Left forelimb (tissue), 1 donor: ENCODE measurements at regions not wholly inside any gene's neighbourhood (a gene's known extent, or its start where the extent isn't known, plus 50 kb on each side); places are given as distances from the start of the nearest gene placed in this dataset.
"Not testable (repeated sequence)": the region's sequence is repeated elsewhere in the genome, so short reads cannot be mapped to it uniquely, and the experiment has no call there.

Source experiments
- DNase-seq: peaks from one replicate; pipeline ENCODE4 v3.0.0-alpha.2; 2018; ENCODE audit warnings: low spot score

DNA sequence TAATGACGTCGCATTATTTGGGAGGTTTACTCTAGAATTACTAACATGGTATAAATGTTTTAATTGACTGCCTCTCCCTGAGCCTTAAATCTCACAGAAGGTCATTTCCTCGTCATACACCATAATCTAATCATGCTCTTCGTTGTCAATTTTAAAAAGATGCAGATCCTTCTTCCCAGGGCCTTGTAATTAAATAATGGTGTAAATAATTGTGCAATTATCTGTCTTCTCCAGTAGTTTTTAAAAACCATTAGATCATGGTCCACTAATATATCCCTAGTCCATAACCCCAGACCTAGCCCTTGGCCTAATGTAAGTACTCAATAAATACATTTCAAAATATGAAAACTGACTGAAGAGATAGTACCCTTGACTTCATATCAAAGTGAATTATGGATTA lies 181.5 kb upstream of the GNAI1 start:
- no peak for DNase-seq

DNA sequence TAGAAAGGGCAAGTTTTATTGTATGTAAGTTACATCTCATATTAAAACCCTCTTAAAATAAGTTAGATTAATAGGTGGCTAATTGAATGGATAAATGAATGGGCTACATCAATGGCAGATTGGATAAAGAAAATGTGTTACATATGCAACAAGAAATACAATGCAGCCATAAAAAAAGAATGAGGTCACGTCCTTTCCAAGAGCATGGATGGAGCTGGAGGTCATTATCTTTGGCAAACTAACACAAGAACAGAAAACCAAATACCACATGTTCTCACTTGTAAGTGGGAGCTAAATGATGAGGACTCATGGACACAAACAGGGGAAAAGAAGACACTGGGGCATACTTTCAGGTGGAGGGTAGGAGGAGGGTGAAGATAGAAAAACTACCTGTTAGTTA lies 182.2 kb upstream of the GNAI1 start:
- DNase-seq: no peak

DNA sequence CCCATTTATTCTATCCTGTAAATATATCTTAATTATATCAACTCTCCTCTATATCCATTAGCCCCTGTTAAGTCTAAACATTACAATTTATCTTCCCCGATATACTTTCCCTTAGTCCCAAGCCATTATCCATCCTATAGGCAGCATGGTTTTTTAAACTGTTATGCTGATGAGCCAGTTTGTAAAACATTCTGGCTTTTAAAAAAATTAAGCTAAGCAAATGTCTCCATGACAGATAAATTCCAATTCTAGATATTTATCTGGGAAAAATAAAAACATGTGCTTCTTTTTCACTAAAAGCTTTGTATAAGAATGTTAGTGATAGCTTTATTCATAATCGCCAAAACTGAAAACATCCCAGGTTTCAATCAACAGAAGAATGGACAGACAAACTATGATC lies 183.2 kb upstream of the GNAI1 start:
- DNase-seq: no peak

DNA sequence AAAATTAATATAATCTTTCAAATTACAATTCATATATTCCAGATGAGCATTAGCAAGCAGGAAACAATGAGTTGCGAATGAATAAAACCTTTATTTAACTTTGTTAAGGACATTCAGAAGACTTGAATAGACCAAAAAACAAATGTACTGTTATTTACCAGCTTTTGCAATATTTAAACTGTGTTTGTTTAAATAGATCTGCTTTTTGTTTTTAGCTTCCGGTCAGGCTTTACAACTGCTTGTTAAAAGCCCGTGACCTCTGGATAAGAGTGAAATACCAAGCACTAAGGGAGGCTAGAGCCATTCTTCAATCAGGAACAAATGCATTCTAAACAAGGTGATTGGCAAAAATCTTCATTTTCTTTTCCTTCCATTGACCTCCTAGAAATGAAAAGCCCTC lies 184.9 kb upstream of the GNAI1 start:
- DNase-seq: no peak

DNA sequence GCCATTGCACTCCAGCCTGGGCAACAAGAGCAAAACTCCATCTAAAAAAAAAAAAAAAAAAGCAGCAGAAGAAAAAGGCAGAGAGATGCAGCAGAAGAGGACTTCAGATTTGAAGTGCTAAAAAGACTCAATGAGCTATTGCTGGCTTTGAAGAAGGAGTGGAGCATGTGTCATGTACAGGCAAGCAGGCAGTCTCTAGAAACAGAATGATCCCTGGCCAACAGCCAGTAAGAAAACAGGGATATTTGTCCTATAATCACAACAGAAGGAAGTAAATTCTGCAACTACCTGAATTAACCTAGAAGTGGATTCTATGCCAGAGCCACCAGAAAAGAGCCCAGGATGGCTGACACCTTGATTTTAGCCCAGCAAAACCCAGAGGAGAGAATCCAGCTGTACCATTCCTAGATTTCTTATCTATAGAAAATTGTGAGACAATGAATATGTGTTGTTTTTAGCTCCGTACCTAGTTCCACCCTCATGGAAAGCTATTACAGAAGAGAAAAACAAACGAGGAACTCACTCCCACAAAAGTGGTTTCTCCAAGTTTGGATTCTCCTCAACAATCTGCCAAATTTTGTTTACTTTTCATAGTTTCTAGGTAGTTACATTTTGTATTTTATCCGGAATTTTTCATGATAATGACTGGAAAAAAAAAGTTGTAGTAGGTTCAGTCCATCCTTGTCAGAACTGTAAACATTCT lies 198.2 kb upstream of the GNAI1 start:
- DNase-seq: no peak

DNA sequence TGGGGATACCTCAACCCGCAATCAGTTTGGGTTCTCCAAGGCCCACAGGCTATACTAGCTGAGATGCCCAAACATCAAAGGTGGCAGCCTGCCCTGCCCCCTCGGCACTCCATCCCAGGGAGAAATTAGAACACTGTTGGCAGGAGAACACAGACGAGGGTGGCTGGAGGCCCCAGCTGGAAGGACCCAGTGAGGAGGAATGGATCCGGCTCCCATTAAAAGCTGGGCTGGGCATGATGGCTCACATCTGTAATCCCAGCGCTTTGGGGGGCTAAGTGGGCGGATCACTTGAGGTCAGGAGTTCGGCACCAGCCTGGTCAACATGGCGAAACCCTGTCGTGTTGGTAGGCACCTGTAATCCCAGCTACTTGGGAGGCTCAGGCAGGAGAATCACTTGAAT lies 199.9 kb upstream of the GNAI1 start:
- DNase-seq: no peak

DNA sequence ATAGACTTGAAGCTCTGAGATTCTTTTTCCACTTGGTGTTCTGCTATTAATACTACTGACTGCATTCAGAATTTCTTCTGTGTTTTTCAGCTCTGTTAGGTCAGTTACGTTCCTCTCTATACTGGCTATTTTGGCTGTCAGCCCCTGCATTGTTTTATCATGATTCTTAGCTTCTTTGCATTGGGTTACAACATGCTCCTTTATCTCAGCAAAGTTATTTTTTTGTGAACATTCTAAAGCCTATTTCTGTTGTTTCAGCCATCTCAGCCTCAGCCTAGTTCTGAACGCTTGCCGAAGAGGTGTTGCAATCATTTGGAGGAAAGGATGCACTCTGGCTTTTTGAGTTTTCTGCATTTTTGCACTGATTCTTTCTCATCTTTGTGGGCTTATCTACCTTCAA lies 201.5 kb upstream of the GNAI1 start:
- DNase-seq: no peak

DNA sequence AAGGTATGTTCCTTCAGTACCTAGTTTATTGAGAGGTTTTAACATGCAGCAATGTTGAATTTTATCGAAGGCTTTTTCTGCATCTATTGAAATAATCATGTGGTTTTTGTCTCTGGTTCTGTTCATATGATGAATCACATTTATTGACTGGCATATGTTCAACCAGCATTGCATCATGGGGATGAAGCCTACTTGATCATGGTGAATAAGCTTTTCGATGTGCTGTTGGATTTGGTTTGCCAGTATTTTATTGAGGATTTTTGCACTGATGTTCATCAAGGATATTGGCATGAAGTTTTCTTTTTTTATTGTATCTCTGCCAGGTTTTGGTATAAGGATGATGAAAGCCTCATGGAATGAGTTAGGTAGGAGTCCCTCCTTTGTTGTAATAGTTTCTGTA lies 204.0 kb upstream of the GNAI1 start:
- no peak for DNase-seq

DNA sequence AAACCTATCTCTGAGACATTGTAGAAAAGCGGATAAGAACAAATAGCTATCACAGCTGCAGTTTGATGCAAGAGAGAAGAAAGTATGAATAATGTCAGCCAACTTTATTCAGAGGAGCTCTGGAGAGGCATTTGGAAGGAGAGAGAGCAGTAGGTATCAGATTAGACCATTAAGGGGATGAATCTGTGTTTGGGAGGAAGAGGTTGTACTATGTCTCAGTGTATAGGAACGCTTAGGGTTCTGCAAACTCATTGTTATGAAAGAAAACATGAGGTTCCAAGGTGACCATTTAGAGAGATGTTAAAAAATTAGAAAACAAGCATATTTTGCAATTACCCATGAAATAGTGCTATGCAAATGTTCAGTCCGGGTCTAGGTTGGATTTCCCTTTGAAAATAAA lies 207.5 kb upstream of the GNAI1 start:
- DNase-seq: no peak

DNA sequence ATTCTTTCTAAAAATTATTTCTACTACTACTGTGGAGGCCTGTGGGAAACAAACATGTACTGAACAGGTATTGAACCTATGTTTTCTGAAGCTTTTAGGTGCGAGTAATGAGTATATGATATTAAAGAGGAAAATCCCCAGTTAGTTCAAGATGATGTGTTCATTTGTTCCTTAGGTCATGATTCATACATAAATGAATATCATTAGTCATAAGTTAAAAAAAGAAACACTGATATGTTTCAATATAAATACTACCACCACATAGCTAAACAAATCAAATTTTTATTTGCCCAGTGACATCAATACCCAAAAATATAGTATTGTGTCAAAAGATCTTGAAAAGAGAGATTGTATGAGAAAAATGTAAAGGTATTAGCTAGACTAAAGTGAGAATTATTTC lies 210.7 kb upstream of the GNAI1 start:
- DNase-seq: no peak

DNA sequence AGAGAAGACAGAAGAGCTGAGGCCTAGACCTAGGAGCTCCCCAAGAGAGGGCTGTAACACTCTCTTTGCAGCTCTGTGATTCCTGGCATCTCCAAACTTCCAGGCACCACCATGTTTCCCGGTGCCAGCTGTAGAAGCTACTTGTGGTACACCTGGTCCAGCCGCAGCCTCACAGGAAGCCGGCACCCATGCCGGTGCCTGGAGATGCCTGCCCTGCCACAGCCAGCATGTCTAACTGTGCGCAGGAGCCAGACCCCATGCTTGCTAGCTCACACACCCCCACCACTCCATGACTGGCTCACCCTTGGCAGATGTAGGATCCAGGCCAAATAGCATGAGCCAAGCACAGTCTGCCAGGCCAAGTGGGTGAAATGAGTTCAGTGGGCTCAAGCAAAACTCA lies 211.7 kb upstream of the GNAI1 start:
- no peak for DNase-seq

DNA sequence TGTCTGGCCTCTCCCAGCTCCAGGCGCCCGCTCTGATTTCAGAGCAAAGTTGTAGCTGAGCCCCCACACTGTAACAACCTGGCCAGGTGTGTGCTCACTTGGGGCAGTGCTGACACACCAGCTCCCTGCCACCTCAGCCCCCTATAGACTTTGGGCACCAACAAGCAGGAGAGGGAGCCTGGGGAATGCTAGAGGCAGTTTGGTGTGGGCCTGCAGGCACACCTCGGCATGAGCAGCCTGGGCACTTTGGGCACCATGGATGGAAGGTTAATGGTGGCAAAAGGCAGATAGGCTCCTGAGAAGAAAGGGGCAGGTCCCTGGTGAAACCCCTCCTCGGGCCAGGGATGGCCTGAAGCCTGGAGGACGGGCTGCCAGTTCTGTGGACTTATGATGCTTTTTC lies 212.7 kb upstream of the GNAI1 start:
- no peak for DNase-seq

DNA sequence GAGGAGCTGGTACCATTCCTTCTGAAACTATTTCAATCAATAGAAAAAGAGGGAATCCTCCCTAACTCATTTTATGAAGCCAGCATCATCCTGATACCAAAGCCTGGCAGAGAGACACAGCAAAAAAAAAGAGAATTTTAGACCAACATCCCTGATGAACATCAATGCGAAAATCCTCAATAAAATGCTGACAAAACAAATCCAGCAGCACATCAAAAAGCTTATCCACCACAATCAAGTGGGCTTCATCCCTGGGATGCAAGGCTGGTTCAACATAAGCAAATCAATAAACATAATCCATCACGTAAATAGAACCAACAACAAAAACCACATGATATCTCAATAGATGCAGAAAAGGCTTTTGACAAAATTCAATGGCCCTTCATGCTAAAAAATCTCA lies 216.0 kb upstream of the GNAI1 start:
- not testable (repeated sequence) for DNase-seq

DNA sequence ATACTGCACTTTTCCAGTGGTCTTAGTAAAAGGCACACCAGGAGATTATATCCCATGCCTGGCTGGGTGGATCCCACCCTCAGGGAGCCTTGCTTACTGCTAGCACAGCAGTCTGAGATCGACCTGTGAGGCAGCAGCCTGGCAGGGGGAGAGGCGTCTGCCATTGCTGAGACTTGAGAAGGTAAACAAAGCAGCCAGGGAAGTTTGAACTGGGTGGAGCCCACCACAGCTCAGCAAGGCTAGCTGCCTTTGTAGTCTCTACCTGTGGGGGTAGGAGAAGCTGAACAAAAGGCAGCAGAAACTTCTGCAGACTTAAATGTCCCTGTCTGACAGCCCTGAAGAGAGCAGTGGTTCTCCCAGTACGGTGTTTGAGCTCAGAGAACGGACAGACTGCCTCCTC lies 219.3 kb upstream of the GNAI1 start:
- not testable (repeated sequence) for DNase-seq

DNA sequence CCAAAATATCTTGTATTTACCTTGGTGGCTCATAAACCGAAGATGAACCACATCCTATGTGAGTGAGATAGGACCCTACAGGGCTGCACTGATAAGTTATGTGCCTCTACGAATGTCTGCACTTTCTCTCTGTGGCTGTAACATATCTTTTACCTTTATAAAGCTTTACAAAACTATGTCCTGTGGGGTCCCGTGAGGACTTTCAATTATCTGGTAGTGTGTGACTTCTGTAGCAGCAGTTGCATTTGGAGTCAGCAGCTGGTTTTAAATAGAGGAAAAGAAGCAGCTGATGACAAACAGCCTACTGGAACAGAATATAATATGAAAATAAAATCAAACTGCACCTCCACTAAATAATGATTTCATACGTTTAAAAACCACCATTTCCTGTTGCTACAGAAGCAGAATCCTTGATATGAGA lies 222.4 kb upstream of the GNAI1 start:
- DNase-seq: no peak

DNA sequence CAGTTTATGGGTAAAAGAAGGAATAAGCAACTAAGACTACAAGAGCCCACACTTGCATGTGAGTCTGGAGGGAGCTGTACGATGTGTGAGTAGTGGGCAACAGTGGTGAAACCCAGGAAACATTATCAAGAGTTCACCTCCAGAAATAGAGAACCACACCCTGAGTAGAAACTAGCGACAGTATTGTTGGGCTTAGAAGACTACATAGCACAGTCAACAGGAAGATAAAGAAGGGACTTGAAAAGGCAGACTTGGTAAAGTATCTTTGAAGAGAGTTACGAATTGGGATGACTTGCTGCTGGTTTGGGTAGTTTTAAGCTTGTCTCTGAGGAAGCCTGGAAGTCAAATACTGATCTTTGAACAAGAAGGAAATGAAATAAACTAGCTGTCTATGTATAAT lies 223.2 kb upstream of the GNAI1 start:
- no peak for DNase-seq

DNA sequence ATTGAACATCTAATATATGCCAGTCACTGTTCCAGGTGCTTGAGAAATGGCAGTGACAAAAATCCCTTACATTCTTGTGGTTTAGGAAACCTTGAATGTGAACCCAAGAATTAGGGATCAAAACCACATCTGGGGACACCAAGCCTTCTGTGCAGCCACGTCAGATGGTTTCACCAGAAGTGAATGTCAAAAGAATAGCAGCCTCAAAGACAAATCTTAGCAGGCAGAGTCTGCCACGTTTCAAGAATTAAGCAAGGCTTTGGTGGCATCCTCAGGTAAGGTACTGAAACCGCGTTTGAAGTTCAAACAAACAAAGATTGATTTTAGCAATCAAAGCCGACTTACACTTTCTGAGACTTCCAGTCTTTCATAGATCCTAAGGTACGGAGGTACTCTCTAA lies 225.5 kb upstream of the GNAI1 start:
- DNase-seq: no peak

DNA sequence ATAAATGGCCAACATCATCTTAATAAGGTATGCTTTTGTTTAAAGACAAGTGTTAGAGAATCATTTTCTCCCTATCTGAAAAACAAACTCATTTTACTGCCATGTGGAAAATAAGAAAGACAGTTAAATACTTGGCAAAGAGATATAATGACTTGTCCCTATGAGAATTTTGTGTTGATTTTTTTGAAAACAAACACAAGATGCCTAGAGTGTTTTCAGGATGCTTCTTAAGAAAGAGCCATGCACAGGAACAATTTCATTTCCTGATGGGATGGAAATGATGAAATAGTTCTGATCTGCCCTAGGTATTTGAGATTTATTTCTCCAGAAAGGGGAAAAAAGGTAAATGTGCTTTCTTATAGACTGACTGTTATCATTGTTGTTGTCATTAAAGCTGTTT lies 237.5 kb upstream of the GNAI1 start:
- DNase-seq: no peak

DNA sequence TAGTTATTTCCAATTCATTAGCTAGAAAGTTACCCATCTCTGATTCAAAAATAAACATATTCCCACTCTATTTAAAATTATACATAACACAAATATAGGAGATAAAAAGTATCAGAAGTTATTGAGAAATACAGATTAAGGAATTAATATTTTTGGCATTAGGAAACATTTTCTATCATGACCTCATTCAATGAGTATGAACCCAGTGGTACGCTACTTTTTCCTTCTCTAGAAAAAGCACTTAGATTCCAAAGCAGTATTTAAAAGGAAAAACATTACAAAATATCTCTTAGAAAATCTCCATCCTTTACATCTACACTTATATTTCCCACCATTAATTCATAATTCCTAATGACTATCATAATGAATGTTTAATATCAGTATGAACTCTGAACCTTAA lies 240.6 kb upstream of the GNAI1 start:
- DNase-seq: no peak

DNA sequence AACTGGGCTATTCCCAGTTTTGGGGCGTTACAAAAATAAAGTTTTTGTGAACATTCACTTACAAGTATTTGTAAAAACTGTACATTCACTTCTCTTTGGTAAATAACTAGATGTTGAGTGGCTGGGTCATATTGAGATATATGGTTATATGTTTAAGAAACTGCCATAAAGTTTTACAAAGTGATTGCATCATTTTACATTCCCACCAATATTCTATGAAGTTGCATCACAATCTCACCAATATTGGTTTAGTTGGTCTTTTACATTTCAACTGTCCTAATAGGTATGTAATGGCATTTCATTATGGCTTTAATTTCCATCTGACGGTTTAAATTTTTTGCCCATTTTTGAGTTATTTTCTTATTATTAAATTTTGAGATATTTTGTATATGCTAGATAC lies 251.7 kb upstream of the GNAI1 start:
- DNase-seq: no peak

DNA sequence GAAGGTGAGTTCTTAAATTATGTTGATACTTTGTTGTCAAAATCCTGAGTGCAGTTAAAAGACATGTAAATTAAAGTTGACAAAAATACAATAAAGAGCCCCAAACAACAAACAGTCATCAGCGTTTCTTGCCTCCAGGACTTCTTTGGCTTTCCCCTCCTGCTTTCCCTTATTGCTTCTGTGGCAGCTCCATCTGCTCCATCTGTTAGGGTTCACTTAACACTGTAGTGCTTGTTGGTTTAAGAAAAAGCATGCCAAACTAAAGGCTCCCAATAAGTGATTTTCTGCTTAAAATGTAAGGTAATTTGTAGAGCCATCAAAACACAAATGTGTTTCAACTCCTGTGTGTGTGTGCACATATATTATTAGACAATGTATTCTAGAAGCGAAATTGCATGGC lies 254.3 kb upstream of the GNAI1 start:
- DNase-seq: no peak

DNA sequence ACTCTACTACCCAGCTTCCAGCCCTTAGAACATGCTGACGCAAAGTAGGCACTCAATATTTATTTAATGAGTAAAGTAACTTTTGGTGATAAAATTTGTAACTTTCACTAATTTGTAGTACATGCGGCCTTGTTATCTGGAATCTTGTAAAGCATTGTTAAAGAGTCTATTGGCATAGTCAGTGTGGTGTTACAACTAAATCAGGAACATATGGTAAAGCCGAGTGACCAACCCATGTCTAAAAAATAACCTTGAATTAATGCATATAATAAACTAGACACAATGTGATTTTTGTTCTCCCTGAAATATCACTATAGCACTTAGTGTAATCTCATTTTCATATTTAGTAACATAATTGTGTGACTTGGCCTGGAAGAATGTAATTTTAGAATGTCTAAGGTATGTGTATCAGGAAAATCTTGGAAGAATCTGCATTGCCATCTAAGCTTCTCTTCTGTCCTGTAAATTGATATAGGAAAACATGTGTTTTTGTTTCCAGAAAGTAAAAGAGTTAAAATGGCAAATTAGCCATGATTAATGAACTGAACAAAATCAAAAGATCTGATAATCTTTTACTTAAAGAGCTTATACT lies 256.7 kb upstream of the GNAI1 start:
- no peak for DNase-seq

DNA sequence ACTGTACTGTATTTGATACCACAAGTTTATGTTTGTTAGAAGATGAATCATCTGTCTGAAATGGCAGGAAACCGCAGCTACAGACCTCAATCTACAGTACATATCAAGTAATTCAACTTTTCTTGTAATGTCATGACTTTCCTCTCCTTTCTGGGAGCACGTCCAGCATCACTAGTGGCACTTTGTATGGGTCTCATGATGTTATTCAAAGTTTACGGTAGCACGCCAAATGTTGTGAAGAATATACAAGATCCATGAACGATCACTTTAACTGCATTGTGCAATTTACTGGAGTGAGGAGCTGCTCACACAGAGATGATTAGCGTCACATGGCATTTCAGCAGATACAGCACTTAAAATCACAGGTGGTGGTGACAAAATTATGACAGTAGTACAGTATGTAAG lies 257.8 kb upstream of the GNAI1 start:
- no peak for DNase-seq

DNA sequence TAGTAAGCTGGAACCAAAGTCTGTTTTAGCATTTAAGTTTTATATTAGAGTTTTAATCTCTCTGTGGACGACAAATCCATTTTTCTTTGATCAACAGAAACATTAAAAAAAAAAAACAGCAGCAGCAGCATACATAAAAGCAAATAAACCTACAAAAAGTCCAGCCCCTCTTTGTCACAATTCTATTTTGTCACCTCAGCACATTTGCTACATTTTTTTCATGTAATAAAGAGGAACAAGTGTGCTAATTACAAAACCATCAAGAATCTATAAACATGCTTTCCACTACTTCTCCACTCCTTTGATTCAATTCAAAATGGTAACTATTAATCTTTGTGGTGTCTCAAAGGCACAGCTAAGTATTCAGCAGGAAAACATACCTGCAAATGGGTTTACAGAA lies 259.8 kb upstream of the GNAI1 start:
- DNase-seq: no peak
